GM06990 (cell line): ENCODE measurements at regions not wholly inside any gene's neighbourhood (a gene's known extent, or its start where the extent isn't known, plus 50 kb on each side); places are given as distances from the start of the nearest gene placed in this dataset.
"Not testable (repeated sequence)": the region's sequence is repeated elsewhere in the genome, so short reads cannot be mapped to it uniquely, and the experiment has no call there.

Source experiments
- DNase-seq: peaks from one replicate; pipeline ENCODE4 v3.0.0-alpha.2; 2011; ENCODE audit not compliant: insufficient read length; ENCODE audit errors: extremely low read depth
- H3K27me3 ChIP-seq: replicated peaks from 2 replicates; pipeline ENCODE4 v1.6.0; 2011; ENCODE audit warnings: low read length; ENCODE audit not compliant: control insufficient read depth, insufficient read depth
- H3K36me3 ChIP-seq: 2 replicates; pipeline ENCODE4 v1.5.1; 2011; ENCODE audit warnings: low read length; ENCODE audit not compliant: control insufficient read depth, insufficient read depth
- H3K4me3 ChIP-seq: replicated peaks from 2 replicates; pipeline ENCODE4 v1.5.1; 2011; ENCODE audit warnings: low read depth, mild to moderate bottlenecking, control low read depth, low read length
- TF ChIP-seq, protein P1 (sequence below): IDR thresholded peaks from 2 replicates; pipeline ENCODE4 v1.5.1; 2011; ENCODE audit warnings: low read length, control low read depth, mild to moderate bottlenecking, inconsistent platforms; ENCODE audit not compliant: insufficient read depth, poor library complexity, severe bottlenecking

DNA sequence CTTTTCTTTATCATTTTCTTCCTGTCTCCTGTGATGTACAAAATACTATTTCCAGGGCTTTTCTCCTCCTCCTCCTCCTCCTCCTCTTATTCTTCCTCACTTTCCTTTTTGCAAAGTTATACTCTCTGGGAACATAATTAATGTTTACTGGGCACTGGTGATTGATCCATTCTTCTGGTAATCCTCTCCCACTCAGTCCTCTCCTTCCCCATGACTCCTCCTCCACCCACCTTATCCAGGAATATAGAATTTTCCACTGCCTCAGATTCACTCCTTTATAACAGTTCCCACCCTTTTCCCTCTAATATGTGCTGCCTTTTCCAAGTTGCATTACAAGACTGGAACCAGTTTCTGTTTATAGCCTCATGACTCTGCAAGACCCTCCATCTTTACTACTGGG, 62.5 kb upstream of the IYD start:
- Histone ChIP-seq H3K27me3 (peaks cover 2% of the 10 kb centered on the region; the same call in 1 of the 2 replicates), H3K36me3 (no peaks in the 10 kb centered on the region), H3K4me3 (no peak overlapping the region)
- TF ChIP-seq, protein P1, sequence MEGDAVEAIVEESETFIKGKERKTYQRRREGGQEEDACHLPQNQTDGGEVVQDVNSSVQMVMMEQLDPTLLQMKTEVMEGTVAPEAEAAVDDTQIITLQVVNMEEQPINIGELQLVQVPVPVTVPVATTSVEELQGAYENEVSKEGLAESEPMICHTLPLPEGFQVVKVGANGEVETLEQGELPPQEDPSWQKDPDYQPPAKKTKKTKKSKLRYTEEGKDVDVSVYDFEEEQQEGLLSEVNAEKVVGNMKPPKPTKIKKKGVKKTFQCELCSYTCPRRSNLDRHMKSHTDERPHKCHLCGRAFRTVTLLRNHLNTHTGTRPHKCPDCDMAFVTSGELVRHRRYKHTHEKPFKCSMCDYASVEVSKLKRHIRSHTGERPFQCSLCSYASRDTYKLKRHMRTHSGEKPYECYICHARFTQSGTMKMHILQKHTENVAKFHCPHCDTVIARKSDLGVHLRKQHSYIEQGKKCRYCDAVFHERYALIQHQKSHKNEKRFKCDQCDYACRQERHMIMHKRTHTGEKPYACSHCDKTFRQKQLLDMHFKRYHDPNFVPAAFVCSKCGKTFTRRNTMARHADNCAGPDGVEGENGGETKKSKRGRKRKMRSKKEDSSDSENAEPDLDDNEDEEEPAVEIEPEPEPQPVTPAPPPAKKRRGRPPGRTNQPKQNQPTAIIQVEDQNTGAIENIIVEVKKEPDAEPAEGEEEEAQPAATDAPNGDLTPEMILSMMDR, result no peak
- DNase-seq, result no peak

DNA sequence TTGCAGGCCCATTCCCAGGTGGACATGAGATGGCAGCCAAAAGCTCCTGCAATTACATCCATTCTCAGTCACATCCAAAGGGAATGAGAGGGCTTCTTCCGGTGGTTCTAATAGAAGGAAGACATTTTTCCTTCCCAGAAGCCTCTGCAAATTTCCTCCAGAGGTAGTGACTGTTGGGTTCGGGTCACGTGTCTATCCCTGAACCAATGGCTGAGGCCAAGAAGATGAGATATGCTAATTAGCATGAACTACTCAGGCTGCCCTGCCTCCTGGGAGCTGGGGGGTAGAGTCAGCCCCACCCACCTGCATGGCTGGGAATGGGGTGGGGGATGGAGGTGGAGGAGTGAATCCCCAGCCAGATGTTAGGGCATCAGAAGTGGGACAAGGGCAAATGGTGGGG, 61.3 kb upstream of the IYD start:
- H3K36me3 ChIP-seq, result no peaks in the 10 kb centered on the region
- TF ChIP-seq, protein P1, result no peak
- no peak overlapping the region for H3K4me3 ChIP-seq
- no peak for DNase-seq
- no peaks in the 10 kb centered on the region for H3K27me3 ChIP-seq

DNA sequence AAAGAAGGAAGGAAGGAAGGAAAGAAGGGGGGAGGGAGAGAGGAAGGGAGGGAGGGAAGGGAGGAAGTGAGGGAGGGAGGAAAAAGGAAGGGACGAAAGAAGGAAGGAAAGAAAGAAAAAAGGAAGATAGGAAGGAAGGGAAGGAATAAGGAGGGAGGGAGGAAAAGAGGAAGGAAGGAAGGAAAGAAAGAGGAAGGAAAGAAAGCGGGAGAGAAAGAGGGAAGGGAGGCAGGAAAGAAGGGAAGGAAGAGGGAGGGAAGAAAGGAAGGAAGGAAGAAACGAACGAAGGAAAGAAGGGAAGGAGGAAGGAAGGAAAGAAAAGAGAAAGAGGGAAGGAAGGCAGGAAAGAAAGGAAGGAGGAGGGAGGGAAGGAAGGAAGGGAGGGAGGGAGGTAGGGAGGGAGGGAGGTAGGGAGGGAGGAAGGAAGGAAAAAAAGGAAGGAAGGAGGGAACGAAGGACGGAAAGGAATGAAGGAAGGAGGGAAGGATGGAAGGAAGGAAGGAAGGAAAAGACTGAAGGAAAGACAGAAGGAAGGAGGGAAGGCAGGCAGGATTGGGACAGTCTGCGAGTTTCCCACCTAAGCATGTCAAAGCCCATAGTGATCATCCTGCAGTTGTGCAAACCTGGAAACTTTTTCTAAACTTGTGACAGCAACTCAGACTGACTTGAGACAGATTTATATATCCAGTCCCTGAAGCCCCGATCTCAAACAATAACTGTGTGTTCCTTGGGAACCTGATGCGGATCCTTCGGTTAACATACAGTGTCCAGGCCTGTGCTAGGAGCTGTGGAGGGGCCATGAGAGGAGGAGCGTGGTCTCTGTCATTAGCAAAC, 59.8 kb upstream of the IYD start:
- DNase-seq, result no peak
- TF ChIP-seq, protein P1, result no peak
- Histone ChIP-seq H3K36me3 (no peaks in the 10 kb centered on the region), H3K27me3 (no peaks in the 10 kb centered on the region), H3K4me3 (no peak overlapping the region)

DNA sequence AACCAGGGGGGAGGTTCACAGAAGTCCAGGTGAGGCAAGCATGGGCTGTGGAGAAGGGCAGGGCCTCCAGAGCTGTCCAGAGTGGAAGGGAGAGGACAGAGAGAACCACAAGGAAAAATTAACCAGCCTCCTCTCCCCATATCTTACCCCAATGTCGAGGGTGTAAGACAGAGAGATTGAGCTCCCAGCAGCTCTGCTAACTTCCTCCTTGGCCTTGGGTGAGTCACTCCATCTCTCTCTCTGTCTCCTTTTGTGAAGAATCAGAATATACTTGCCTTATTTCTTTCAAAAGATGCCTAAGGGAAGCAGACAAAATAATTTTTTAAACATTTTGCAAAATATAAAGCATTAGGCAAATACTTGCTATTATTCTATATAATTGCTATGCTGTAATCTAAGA, 58.3 kb upstream of the IYD start:
- no peak overlapping the region for H3K4me3 ChIP-seq
- DNase-seq, result no peak
- no peaks in the 10 kb centered on the region for H3K27me3 ChIP-seq
- TF ChIP-seq, protein P1, result no peak
- H3K36me3 ChIP-seq, result no peaks in the 10 kb centered on the region

DNA sequence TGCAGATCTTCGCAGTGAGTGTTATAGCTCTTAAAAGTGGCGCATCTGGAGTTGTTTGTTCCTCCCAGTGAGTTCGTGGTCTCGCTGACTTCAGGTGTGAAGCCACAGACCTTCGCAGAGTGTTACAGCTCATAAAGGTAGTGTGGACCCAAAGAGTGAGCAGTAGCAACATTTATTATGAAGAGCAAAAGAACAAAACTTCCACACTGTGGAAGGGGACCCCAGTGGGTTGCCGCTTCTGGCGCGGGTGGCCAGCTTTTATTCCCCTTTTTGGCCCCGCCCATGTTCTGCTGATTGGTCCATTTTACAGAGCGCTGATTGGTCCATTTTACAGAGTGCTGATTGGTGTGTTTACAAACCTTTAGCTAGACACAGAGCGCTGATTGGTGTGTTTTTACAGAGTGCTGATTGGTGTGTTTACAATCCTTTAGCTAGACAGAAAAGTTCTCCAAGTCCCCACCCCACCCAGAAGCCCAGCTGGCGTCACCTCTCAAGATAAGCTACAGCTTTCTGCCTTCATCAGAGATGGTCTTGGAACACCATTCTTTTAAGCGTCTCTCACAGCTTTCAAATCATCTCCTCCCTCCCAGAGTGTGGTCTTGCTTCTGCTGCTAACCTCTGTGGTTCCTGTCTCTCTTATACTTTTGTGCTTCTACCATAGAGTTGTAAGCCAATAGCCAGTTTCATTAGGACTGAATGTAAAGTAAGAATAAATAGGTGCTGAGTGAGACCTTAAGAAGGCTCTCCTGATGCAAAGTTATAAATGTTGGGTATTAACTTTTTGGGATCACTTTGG, 57.5 kb upstream of the IYD start:
- not testable (repeated sequence) for H3K4me3 ChIP-seq, H3K36me3 ChIP-seq, H3K27me3 ChIP-seq, DNase-seq

DNA sequence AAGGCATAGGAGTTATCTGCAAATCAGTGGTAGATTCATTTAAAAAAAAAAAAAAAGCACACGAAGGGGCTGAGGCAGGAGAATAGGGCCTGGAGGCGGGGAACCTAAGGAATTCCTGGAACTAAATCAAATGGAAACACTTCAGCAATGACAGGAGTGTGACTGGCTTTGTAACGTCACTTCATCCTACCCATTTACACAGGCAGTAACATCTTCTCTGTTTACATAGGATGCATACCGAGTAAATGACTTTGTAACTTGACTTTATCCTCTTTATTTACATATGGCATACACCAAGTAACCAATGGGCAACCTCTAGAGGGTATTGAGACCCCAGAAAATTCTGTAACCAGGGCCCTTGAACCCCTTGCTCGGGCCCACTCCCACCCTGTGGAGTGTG, 56.4 kb upstream of the IYD start:
- no peaks in the 10 kb centered on the region for H3K27me3 ChIP-seq
- no peak overlapping the region for H3K4me3 ChIP-seq
- TF ChIP-seq, protein P1, result no peak
- DNase-seq, result no peak
- H3K36me3 ChIP-seq, result no peaks in the 10 kb centered on the region
